Lower leg skin (tissue), 3 donors: ENCODE measurements at regions not wholly inside any gene's neighbourhood (a gene's known extent, or its start where the extent isn't known, plus 50 kb on each side); places are given as distances from the start of the nearest gene placed in this dataset.

Experiments
- POLR2A ChIP-seq, 2 donors: fragments of 450-650 bp; IDR thresholded peaks; one replicate each; pipeline ENCODE4 v1.6.1; 2016 to 2017; ENCODE audit warnings: antibody characterized with exemption in 2 of 2, mild to moderate bottlenecking in 1 of 2, moderate library complexity in 1 of 2
- TF ChIP-seq, protein P1 (sequence below), 3 donors: fragments of 450-650 bp; IDR thresholded peaks; one replicate each; pipeline ENCODE4 v1.5.1; 2016; ENCODE audit warnings: antibody characterized with exemption in 3 of 3, mild to moderate bottlenecking in 3 of 3, moderate library complexity in 2 of 3

DNA sequence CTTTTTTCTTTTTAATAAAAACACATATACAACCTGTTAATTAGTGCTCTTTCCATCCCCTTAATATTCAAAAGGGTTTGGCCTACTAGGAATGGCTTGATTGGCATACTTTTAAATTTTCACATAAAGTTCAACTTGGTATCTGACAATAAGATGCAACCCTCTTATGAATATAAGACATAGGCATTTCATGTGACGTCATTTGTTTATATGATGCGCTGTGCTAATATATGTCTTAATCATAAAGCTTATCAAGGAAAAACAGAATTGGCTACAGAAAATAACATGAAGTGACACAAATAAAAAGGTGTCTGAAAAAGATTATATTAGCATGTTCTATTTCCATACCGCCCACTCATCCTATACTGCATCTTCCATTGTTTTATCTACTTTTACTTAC lies 1642.4 kb downstream of the EFNA5 start:
- TF ChIP-seq, protein P1, sequence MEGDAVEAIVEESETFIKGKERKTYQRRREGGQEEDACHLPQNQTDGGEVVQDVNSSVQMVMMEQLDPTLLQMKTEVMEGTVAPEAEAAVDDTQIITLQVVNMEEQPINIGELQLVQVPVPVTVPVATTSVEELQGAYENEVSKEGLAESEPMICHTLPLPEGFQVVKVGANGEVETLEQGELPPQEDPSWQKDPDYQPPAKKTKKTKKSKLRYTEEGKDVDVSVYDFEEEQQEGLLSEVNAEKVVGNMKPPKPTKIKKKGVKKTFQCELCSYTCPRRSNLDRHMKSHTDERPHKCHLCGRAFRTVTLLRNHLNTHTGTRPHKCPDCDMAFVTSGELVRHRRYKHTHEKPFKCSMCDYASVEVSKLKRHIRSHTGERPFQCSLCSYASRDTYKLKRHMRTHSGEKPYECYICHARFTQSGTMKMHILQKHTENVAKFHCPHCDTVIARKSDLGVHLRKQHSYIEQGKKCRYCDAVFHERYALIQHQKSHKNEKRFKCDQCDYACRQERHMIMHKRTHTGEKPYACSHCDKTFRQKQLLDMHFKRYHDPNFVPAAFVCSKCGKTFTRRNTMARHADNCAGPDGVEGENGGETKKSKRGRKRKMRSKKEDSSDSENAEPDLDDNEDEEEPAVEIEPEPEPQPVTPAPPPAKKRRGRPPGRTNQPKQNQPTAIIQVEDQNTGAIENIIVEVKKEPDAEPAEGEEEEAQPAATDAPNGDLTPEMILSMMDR (IDR thresholded peaks at IDR 0.05), result no peak
- TF ChIP-seq POLR2A (IDR thresholded peaks at IDR 0.05), result no peak
